Smooth muscle cell (in vitro differentiated cells): ENCODE measurements at regions not wholly inside any gene's neighbourhood (a gene's known extent, or its start where the extent isn't known, plus 50 kb on each side); places are given as distances from the start of the nearest gene placed in this dataset.
"Not testable (repeated sequence)": the region's sequence is repeated elsewhere in the genome, so short reads cannot be mapped to it uniquely, and the experiment has no call there.

ENCODE experiments used
- DNase-seq: peaks from one replicate; lab custom pipeline; 2025; ENCODE audit not compliant: unreplicated experiment; lab: John Stamatoyannopoulos, UW
- H2AFZ ChIP-seq: fragments of 200-600 bp; sonication (generic); 2 replicates; pipeline ENCODE4 v1.6.0; 2016; ENCODE audit warnings: antibody characterized with exemption, low read depth, mild to moderate bottlenecking
- H3F3A ChIP-seq: fragments of 200-600 bp; sonication (generic); 2 replicates; pipeline ENCODE4 v1.6.0; 2017; ENCODE audit warnings: antibody characterized with exemption, low read depth
- H3K27ac ChIP-seq: fragments of 200-600 bp; sonication (generic); 2 replicates; pipeline ENCODE4 v1.5.1; 2016; ENCODE audit warnings: low read depth, mild to moderate bottlenecking
- H3K27me3 ChIP-seq: fragments of 200-600 bp; sonication (generic); 2 replicates; pipeline ENCODE4 v1.6.1; 2016; ENCODE audit warnings: low read depth, mild to moderate bottlenecking
- H3K36me3 ChIP-seq: fragments of 200-600 bp; sonication (generic); 2 replicates; pipeline ENCODE4 v1.5.1; 2016; ENCODE audit warnings: low read depth
- H3K4me1 ChIP-seq: fragments of 200-600 bp; sonication (generic); 2 replicates; pipeline ENCODE4 v1.5.1; 2016; ENCODE audit warnings: low read depth
- H3K4me2 ChIP-seq: fragments of 200-600 bp; sonication (generic); 2 replicates; pipeline ENCODE4 v1.6.0; 2016; ENCODE audit warnings: mild to moderate bottlenecking
- H3K4me3 ChIP-seq: fragments of 200-600 bp; sonication (generic); 2 replicates; pipeline ENCODE4 v1.5.1; 2016; ENCODE audit warnings: mild to moderate bottlenecking
- H3K79me2 ChIP-seq: fragments of 200-600 bp; sonication (generic); 2 replicates; pipeline ENCODE4 v1.6.0; 2016; ENCODE audit warnings: low read depth, mild to moderate bottlenecking
- H3K9ac ChIP-seq: fragments of 200-600 bp; sonication (generic); 2 replicates; pipeline ENCODE4 v1.6.0; 2016; ENCODE audit warnings: low read depth
- H3K9me3 ChIP-seq: fragments of 200-600 bp; sonication (generic); replicated peaks from 2 replicates; pipeline ENCODE4 v1.5.1; 2016; ENCODE audit warnings: low read depth
- H4K20me1 ChIP-seq: fragments of 200-600 bp; sonication (generic); 2 replicates; pipeline ENCODE4 v1.6.0; 2016; ENCODE audit warnings: low read depth
- WGBS: methylation state at CpG from one replicate; pipeline ENCODE4 v1.1.7; 2016; ENCODE audit warnings: low lambda C conversion rate; 5-methylcytosine and 5-hydroxymethylcytosine counted together
- TF ChIP-seq, protein P1 (sequence below): fragments of 200-600 bp; sonication (generic); IDR thresholded peaks from 2 replicates; pipeline ENCODE4 v1.5.1; 2017; ENCODE audit warnings: borderline replicate concordance, mild to moderate bottlenecking, antibody characterized with exemption; ENCODE audit not compliant: insufficient read depth, poor library complexity, severe bottlenecking

DNA sequence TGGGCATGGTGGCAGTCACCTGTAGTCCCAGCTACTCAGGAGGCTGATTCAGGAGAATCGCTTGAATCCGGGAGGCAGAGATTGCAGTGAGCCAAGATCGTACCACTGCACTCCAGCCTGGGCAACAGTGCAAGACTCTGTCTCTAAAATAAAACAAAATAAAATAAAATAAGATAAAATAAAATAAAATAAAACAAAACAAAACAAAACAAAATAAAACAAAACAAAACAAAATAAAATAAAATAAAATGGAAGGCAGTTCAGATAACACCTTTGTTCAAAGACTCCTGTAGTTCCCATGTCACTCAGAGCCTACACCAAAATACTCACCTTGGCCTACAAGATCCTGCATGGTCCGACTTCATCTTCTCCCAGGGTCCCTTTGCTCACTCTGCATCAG, 61.3 kb downstream of the SYF2 start:
- not testable (repeated sequence) for H2AFZ ChIP-seq, H3K4me3 ChIP-seq, H3K4me2 ChIP-seq, DNase-seq, H3K4me1 ChIP-seq, H4K20me1 ChIP-seq, H3F3A ChIP-seq, H3K79me2 ChIP-seq, H3K36me3 ChIP-seq, H3K27ac ChIP-seq, H3K27me3 ChIP-seq, H3K9me3 ChIP-seq, H3K9ac ChIP-seq
- WGBS = 94% methylated on average over 4 of the region's 4 CpGs

DNA sequence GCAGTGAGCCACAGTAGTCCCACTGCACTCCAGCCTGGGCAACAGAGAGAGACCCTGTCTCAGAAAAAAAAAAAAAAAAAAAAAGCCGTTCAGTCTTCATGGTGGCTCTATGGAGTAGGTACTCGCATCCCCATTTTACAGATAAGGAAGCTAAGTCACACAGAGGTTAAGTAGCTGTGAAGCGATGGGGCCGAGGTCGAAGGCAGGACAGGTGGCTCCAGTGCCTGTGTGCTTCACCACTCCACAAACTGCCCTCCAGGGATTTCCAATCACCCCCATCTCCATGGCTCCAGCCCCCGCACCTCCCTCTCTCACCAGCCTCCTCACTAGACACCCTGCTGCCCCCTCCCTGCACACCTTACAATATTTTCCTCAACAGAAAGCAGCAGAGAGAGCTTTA, 61.9 kb downstream of the SYF2 start:
- TF ChIP-seq, protein P1, sequence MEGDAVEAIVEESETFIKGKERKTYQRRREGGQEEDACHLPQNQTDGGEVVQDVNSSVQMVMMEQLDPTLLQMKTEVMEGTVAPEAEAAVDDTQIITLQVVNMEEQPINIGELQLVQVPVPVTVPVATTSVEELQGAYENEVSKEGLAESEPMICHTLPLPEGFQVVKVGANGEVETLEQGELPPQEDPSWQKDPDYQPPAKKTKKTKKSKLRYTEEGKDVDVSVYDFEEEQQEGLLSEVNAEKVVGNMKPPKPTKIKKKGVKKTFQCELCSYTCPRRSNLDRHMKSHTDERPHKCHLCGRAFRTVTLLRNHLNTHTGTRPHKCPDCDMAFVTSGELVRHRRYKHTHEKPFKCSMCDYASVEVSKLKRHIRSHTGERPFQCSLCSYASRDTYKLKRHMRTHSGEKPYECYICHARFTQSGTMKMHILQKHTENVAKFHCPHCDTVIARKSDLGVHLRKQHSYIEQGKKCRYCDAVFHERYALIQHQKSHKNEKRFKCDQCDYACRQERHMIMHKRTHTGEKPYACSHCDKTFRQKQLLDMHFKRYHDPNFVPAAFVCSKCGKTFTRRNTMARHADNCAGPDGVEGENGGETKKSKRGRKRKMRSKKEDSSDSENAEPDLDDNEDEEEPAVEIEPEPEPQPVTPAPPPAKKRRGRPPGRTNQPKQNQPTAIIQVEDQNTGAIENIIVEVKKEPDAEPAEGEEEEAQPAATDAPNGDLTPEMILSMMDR = no peak
- Histone ChIP-seq H3K27ac (no peak overlapping the region), H3F3A (no peaks in the 10 kb centered on the region), H2AFZ (no peak overlapping the region), H3K4me3 (no peak overlapping the region), H3K36me3 (no peaks in the 10 kb centered on the region), H3K9ac (no peak overlapping the region), H3K79me2 (no peaks in the 10 kb centered on the region), H3K4me2 (no peak overlapping the region), H3K4me1 (peaks cover 5% of the 10 kb centered on the region), H3K27me3 (no peaks in the 10 kb centered on the region), H3K9me3 (no peaks in the 10 kb centered on the region), H4K20me1 (no peaks in the 10 kb centered on the region)
- 88% methylated on average over 5 of the region's 6 CpGs for WGBS
- DNase-seq = no peak

DNA sequence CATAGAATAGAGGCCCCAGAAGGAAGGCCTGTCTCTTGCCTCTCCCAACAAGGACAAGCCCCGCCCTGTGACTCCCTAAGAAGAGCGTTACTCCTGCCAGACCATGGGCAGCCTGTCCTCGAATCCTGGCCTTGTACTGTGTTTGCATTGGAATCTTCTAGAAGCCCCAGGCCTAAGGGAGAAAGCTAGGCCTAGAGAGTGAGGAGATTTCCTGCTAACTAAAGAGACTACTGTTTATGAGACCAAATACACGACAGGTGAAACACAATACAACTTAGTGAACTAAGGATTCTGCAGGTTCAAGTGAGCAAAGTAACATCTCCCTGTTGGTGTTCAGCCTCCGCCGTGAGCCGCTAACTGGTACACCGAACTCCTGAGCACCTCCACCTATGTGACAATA, 62.7 kb downstream of the SYF2 start:
- H3K4me1 ChIP-seq = peaks cover 5% of the 10 kb centered on the region
- no peak for DNase-seq
- no peak overlapping the region for H2AFZ ChIP-seq
- no peaks in the 10 kb centered on the region for H3K36me3 ChIP-seq
- WGBS = 96% methylated on average over 8 of the region's 8 CpGs
- TF ChIP-seq, protein P1 = no peak
- no peaks in the 10 kb centered on the region for H3K27me3 ChIP-seq
- H3K27ac ChIP-seq = no peak overlapping the region
- no peaks in the 10 kb centered on the region for H3K79me2 ChIP-seq
- H3K9me3 ChIP-seq = no peaks in the 10 kb centered on the region
- H3K9ac ChIP-seq = no peak overlapping the region
- no peaks in the 10 kb centered on the region for H3F3A ChIP-seq
- no peaks in the 10 kb centered on the region for H4K20me1 ChIP-seq
- H3K4me2 ChIP-seq = no peak overlapping the region
- H3K4me3 ChIP-seq = no peak overlapping the region

DNA sequence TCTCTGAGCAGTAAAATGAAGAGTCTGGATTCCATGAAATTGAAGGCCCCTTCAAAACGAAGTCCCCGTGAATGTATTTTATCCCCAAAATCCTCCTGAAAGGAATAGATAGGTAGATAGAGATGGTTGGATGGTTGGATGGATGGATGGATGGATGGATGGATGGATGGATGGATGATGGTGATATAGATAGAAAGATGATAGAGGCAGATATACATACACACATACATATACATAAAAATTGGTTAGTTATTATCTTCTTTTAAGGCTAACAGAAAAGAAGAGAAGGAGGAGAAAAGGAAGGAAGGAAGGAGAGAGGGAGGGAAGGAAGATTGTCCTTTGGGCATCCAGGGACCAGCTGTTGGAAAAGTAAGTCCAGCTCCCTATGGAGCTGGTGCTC, 63.1 kb downstream of the SYF2 start:
- no peak for DNase-seq
- H3K4me2 ChIP-seq = no peak overlapping the region
- H3K27me3 ChIP-seq = no peaks in the 10 kb centered on the region
- no peak overlapping the region for H3K27ac ChIP-seq
- no peaks in the 10 kb centered on the region for H3K9me3 ChIP-seq
- no peaks in the 10 kb centered on the region for H3K36me3 ChIP-seq
- no peak overlapping the region for H2AFZ ChIP-seq
- H3K9ac ChIP-seq = no peak overlapping the region
- no peaks in the 10 kb centered on the region for H4K20me1 ChIP-seq
- H3K4me3 ChIP-seq = no peak overlapping the region
- TF ChIP-seq, protein P1 = no peak
- WGBS = 93% methylated on average over 2 of the region's 2 CpGs
- H3F3A ChIP-seq = no peaks in the 10 kb centered on the region
- H3K79me2 ChIP-seq = no peaks in the 10 kb centered on the region
- peaks cover 5% of the 10 kb centered on the region for H3K4me1 ChIP-seq
